Fibroblast of gingiva (primary cell): ENCODE measurements at regions not wholly inside any gene's neighbourhood (a gene's known extent, or its start where the extent isn't known, plus 50 kb on each side); places are given as distances from the start of the nearest gene placed in this dataset.

ENCODE experiments used
- DNase-seq: peaks from one replicate; pipeline ENCODE4 v3.0.0-alpha.2; 2011; ENCODE audit warnings: low read depth

GRCh38 chr5:23084815-23085214 lies 231.7 kb upstream of the CDH12 start:
- no peak for DNase-seq

- no peak for DNase-seq
Measured at GRCh38 chr5:23072179-23072578, 219.0 kb upstream of the CDH12 start.

- no peak for DNase-seq
Measured at GRCh38 chr5:23071682-23072081, 218.5 kb upstream of the CDH12 start.

- DNase-seq: no peak
Measured at GRCh38 chr5:23064710-23065109, 211.6 kb upstream of the CDH12 start.

GRCh38 chr5:23053846-23054245 lies 200.7 kb upstream of the CDH12 start:
- DNase-seq: no peak

- no peak for DNase-seq
Measured at GRCh38 chr5:23042226-23042625, 189.1 kb upstream of the CDH12 start.

- no peak for DNase-seq
Measured at GRCh38 chr5:23035555-23036090, 182.5 kb upstream of the CDH12 start.

- DNase-seq: no peak
Measured at GRCh38 chr5:23033864-23034263, 180.7 kb upstream of the CDH12 start.

- peak; percentile 6 for DNase-seq
Measured at GRCh38 chr5:23029290-23029689, 176.1 kb upstream of the CDH12 start.

- DNase-seq: no peak
Measured at GRCh38 chr5:23028445-23029021, 175.4 kb upstream of the CDH12 start.

GRCh38 chr5:23027830-23028229 lies 174.7 kb upstream of the CDH12 start:
- DNase-seq: no peak

GRCh38 chr5:23027331-23027730 lies 174.2 kb upstream of the CDH12 start:
- DNase-seq: no peak

- DNase-seq: peak; percentile 82
Measured at GRCh38 chr5:23026252-23027170, 173.4 kb upstream of the CDH12 start.

GRCh38 chr5:23025629-23026233 lies 172.6 kb upstream of the CDH12 start:
- peak; percentile 54 for DNase-seq

- no peak for DNase-seq
Measured at GRCh38 chr5:23024470-23024869, 171.3 kb upstream of the CDH12 start.

- no peak for DNase-seq
Measured at GRCh38 chr5:23014825-23015224, 161.7 kb upstream of the CDH12 start.

- no peak for DNase-seq
Measured at GRCh38 chr5:23014266-23014665, 161.1 kb upstream of the CDH12 start.

- no peak for DNase-seq
Measured at GRCh38 chr5:23013395-23013998, 160.4 kb upstream of the CDH12 start.

GRCh38 chr5:23012842-23013241 lies 159.7 kb upstream of the CDH12 start:
- DNase-seq: no peak

GRCh38 chr5:23007762-23008161 lies 154.6 kb upstream of the CDH12 start:
- no peak for DNase-seq

GRCh38 chr5:23007236-23007635 lies 154.1 kb upstream of the CDH12 start:
- DNase-seq: peak; percentile 29

- DNase-seq: no peak
Measured at GRCh38 chr5:23001120-23001519, 148.0 kb upstream of the CDH12 start.
